ENCODE measurements at regions not wholly inside any gene's neighbourhood (a gene's known extent, or its start where the extent isn't known, plus 50 kb on each side); places are given as distances from the start of the nearest gene placed in this dataset.

DNA sequence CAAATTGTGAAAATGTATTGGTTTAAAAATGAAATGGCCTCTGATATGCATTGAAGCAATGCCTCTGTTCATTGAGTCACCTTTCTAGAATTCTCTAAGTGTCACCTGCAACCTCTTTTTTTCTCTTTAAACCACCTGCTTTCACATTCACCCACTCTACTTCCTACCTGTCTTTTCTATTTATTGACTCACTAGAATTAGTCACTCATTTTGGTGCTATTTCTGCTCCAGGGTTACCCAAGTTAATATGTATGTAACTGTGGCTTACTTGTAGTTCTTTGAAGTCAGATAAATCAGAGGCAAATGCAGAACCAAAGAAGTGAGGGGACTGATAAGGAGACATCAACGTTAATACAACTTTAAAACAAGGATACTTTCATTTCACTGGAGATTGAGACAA lies 674.7 kb downstream of the CCSER2 start:
- no peak for DNase-seq (ENCODE audit: extremely low spot score)
- TF ChIP-seq FOXK2 (IDR thresholded peaks at IDR 0.05) (no peak), SP1 (IDR thresholded peaks at IDR 0.05) (no peak), PKNOX1 (IDR thresholded peaks at IDR 0.05) (no peak), FOXA1 (IDR thresholded peaks at IDR 0.05) (no peak), BHLHE40 (IDR thresholded peaks at IDR 0.05; ENCODE audit: borderline replicate concordance) (no peak), ARNT (IDR thresholded peaks at IDR 0.05) (no peak)
- ChIA-PET CTCF (no interaction called here), POLR2A (no interaction called here)

GRCh38 chr10:85008488-85009184 lies 680.2 kb downstream of the CCSER2 start:
- CTCF ChIA-PET, result no interaction called here
- DNase-seq (ENCODE audit: extremely low spot score), result no peak
- TF ChIP-seq SUZ12 (IDR thresholded peaks at IDR 0.05) (no peak), ZNF384 (IDR thresholded peaks at IDR 0.05) (no peak), FOXM1 (IDR thresholded peaks at IDR 0.05; ENCODE audit: borderline replicate concordance) (no peak), HDGF (IDR thresholded peaks at IDR 0.05; ENCODE audit: borderline replicate concordance) (no peak), NFRKB (IDR thresholded peaks at IDR 0.05) (no peak), PKNOX1 (IDR thresholded peaks at IDR 0.05) (no peak), TARDBP (IDR thresholded peaks at IDR 0.05) (no peak)
- POLR2A ChIA-PET, result no interaction called here

- POLR2A ChIA-PET, result no interaction called here
- DNase-seq (ENCODE audit: extremely low spot score), result no peak
- CTCF ChIA-PET, result no interaction called here
- no peak for TF ChIP-seq LEF1 (IDR thresholded peaks at IDR 0.05; ENCODE audit: borderline replicate concordance)
- TF ChIP-seq NFRKB (IDR thresholded peaks at IDR 0.05), result no peak
- TF ChIP-seq ELF4 (IDR thresholded peaks at IDR 0.05), result no peak
- TF ChIP-seq TARDBP (IDR thresholded peaks at IDR 0.05), result no peak
- TF ChIP-seq SUZ12 (IDR thresholded peaks at IDR 0.05), result no peak
- no peak for TF ChIP-seq SP1 (IDR thresholded peaks at IDR 0.05)
- no peak for TF ChIP-seq PKNOX1 (IDR thresholded peaks at IDR 0.05)
- TF ChIP-seq CTBP1 (IDR thresholded peaks at IDR 0.05; ENCODE audit: borderline replicate concordance), result no peak
- no peak for TF ChIP-seq HDGF (IDR thresholded peaks at IDR 0.05; ENCODE audit: borderline replicate concordance)
- TF ChIP-seq FOXK2 (IDR thresholded peaks at IDR 0.05), result no peak
- TF ChIP-seq FOXM1 (IDR thresholded peaks at IDR 0.05; ENCODE audit: borderline replicate concordance), result no peak
- no peak for TF ChIP-seq ZNF384 (IDR thresholded peaks at IDR 0.05)
- TF ChIP-seq FOXA1 (IDR thresholded peaks at IDR 0.05), result no peak
- no peak for TF ChIP-seq L3MBTL2 (conservative IDR thresholded peaks at IDR 0.05)
- TF ChIP-seq ARNT (IDR thresholded peaks at IDR 0.05), result no peak
- TF ChIP-seq BHLHE40 (IDR thresholded peaks at IDR 0.05; ENCODE audit: borderline replicate concordance), result no peak
These were observed 683.9 kb downstream of the CCSER2 start for GRCh38 chr10:85012305-85012704.

- DNase-seq (ENCODE audit: extremely low spot score), result no peak
- CTCF ChIA-PET, result no interaction called here
- no peak for TF ChIP-seq L3MBTL2 (conservative IDR thresholded peaks at IDR 0.05)
- no peak for TF ChIP-seq SUZ12 (IDR thresholded peaks at IDR 0.05)
- TF ChIP-seq CTBP1 (IDR thresholded peaks at IDR 0.05; ENCODE audit: borderline replicate concordance), result no peak
- TF ChIP-seq FOXA1 (IDR thresholded peaks at IDR 0.05), result no peak
- TF ChIP-seq SP1 (IDR thresholded peaks at IDR 0.05), result no peak
- TF ChIP-seq FOXM1 (IDR thresholded peaks at IDR 0.05; ENCODE audit: borderline replicate concordance), result no peak
- TF ChIP-seq ARNT (IDR thresholded peaks at IDR 0.05), result no peak
- POLR2A ChIA-PET, result no interaction called here
These were observed 698.6 kb downstream of the CCSER2 start for GRCh38 chr10:85026878-85027467.

- TF ChIP-seq ARNT (IDR thresholded peaks at IDR 0.05), result no peak
- TF ChIP-seq ELF4 (IDR thresholded peaks at IDR 0.05), result no peak
- no peak for TF ChIP-seq LEF1 (IDR thresholded peaks at IDR 0.05; ENCODE audit: borderline replicate concordance)
- TF ChIP-seq HDGF (IDR thresholded peaks at IDR 0.05; ENCODE audit: borderline replicate concordance), result no peak
- no peak for TF ChIP-seq SP1 (IDR thresholded peaks at IDR 0.05)
- no peak for TF ChIP-seq FOXK2 (IDR thresholded peaks at IDR 0.05)
- no peak for TF ChIP-seq SUZ12 (IDR thresholded peaks at IDR 0.05)
- TF ChIP-seq FOXM1 (IDR thresholded peaks at IDR 0.05; ENCODE audit: borderline replicate concordance), result no peak
- TF ChIP-seq TARDBP (IDR thresholded peaks at IDR 0.05), result no peak
- TF ChIP-seq NFRKB (IDR thresholded peaks at IDR 0.05), result no peak
- TF ChIP-seq PKNOX1 (IDR thresholded peaks at IDR 0.05), result no peak
- no peak for TF ChIP-seq ZNF384 (IDR thresholded peaks at IDR 0.05)
- POLR2A ChIA-PET, result no interaction called here
- CTCF ChIA-PET, result no interaction called here
- DNase-seq (ENCODE audit: extremely low spot score), result no peak
These were observed 704.6 kb downstream of the CCSER2 start for GRCh38 chr10:85032981-85033380.

- DNase-seq (ENCODE audit: extremely low spot score), result no peak
- ChIA-PET CTCF (no interaction called here), POLR2A (no interaction called here)
- no peak for TF ChIP-seq FOXK2 (IDR thresholded peaks at IDR 0.05)
- TF ChIP-seq CTBP1 (IDR thresholded peaks at IDR 0.05; ENCODE audit: borderline replicate concordance), result no peak
- TF ChIP-seq PKNOX1 (IDR thresholded peaks at IDR 0.05), result no peak
- TF ChIP-seq FOXM1 (IDR thresholded peaks at IDR 0.05; ENCODE audit: borderline replicate concordance), result no peak
- TF ChIP-seq BHLHE40 (IDR thresholded peaks at IDR 0.05; ENCODE audit: borderline replicate concordance), result no peak
- no peak for TF ChIP-seq ELF4 (IDR thresholded peaks at IDR 0.05)
These were observed 708.3 kb downstream of the CCSER2 start for GRCh38 chr10:85036661-85037060.

All from HEK293T (cell line).